ENCODE measurements at regions not wholly inside any gene's neighbourhood (a gene's known extent, or its start where the extent isn't known, plus 50 kb on each side); places are given as distances from the start of the nearest gene placed in this dataset.
"Not testable (repeated sequence)": the region's sequence is repeated elsewhere in the genome, so short reads cannot be mapped to it uniquely, and the experiment has no call there.

- no peak for DNase-seq
Observed at GRCh38 chr1:56113679-56114078, 465.7 kb downstream of the PLPP3 start.

- DNase-seq = no peak
Observed at GRCh38 chr1:56107275-56107638, 472.1 kb downstream of the PLPP3 start.

GRCh38 chr1:56106531-56107274, 472.7 kb downstream of the PLPP3 start:
- DNase-seq = no peak

- DNase-seq = no peak
Observed at GRCh38 chr1:56105397-56105796, 474.0 kb downstream of the PLPP3 start.

- no peak for DNase-seq
Observed at GRCh38 chr1:56099766-56100265, 479.5 kb downstream of the PLPP3 start.

GRCh38 chr1:56098946-56099345, 480.4 kb downstream of the PLPP3 start:
- peak; percentile 58 for DNase-seq

GRCh38 chr1:56097713-56098112, 481.6 kb downstream of the PLPP3 start:
- DNase-seq = no peak

- DNase-seq = peak; percentile 87
Observed at GRCh38 chr1:56095696-56096665, 483.4 kb downstream of the PLPP3 start.

- DNase-seq = peak; percentile 94
Observed at GRCh38 chr1:56094168-56094567, 485.2 kb downstream of the PLPP3 start.

GRCh38 chr1:56092684-56093570, 486.4 kb downstream of the PLPP3 start:
- DNase-seq = peak; percentile 69

GRCh38 chr1:56089826-56090225, 489.5 kb downstream of the PLPP3 start:
- not testable (repeated sequence) for DNase-seq

- DNase-seq = no peak
Observed at GRCh38 chr1:56084246-56084645, 495.1 kb downstream of the PLPP3 start.

- DNase-seq = peak; percentile 26
Observed at GRCh38 chr1:56081736-56082135, 497.6 kb downstream of the PLPP3 start.

- peak; percentile 80 for DNase-seq
Observed at GRCh38 chr1:56081173-56081572, 498.2 kb downstream of the PLPP3 start.

GRCh38 chr1:56080123-56080522, 499.2 kb downstream of the PLPP3 start:
- no peak for DNase-seq

- peak; percentile 38 for DNase-seq
Observed at GRCh38 chr1:56079391-56079790, 500.0 kb downstream of the PLPP3 start.

- peak; percentile 97 for DNase-seq
Observed at GRCh38 chr1:56077206-56077605, 502.2 kb downstream of the PLPP3 start.

- peak; percentile 96 for DNase-seq
Observed at GRCh38 chr1:56074007-56074651, 505.2 kb downstream of the PLPP3 start.

GRCh38 chr1:56073614-56074006, 505.8 kb downstream of the PLPP3 start:
- DNase-seq = no peak

- no peak for DNase-seq
Observed at GRCh38 chr1:56073206-56073605, 506.2 kb downstream of the PLPP3 start.

GRCh38 chr1:56072310-56072709, 507.1 kb downstream of the PLPP3 start:
- no peak for DNase-seq

- DNase-seq = no peak
Observed at GRCh38 chr1:56071351-56071750, 508.0 kb downstream of the PLPP3 start.
